Mesenchymal stem cell (in vitro differentiated cells and primary cell): ENCODE measurements at regions not wholly inside any gene's neighbourhood (a gene's known extent, or its start where the extent isn't known, plus 50 kb on each side); places are given as distances from the start of the nearest gene placed in this dataset.
A peak's percentile ranks its signal among the peaks of the same experiment; 100 is the strongest.

ENCODE experiments used
- DNase-seq: peaks from one replicate; pipeline ENCODE4 v3.0.0-alpha.2; 2013
- H2AFZ ChIP-seq: one replicate; pipeline ENCODE4 v1.6.1; 2013; ENCODE audit warnings: low read depth, mild to moderate bottlenecking, control low read depth, inconsistent platforms, low read length, moderate library complexity
- H2AK5ac ChIP-seq: 2 replicates; pipeline ENCODE4 v1.6.1; 2013; ENCODE audit warnings: low read length, moderate library complexity, mild to moderate bottlenecking, inconsistent platforms; ENCODE audit not compliant: severe bottlenecking
- H2BK120ac ChIP-seq: one replicate; pipeline ENCODE4 v1.6.1; 2013; ENCODE audit warnings: low read depth, mild to moderate bottlenecking, inconsistent platforms, low read length, moderate library complexity
- H2BK12ac ChIP-seq, 2 experiments: one replicate each; pipeline ENCODE4 v1.6.1; 2013; ENCODE audit warnings: inconsistent platforms in 2 of 2, low read length in 2 of 2, mild to moderate bottlenecking in 2 of 2, moderate library complexity in 2 of 2, control low read depth in 1 of 2
- H2BK15ac ChIP-seq: one replicate; pipeline ENCODE4 v1.6.1; 2013; ENCODE audit warnings: mild to moderate bottlenecking, low read depth, inconsistent platforms; ENCODE audit not compliant: poor library complexity, severe bottlenecking
- H2BK5ac ChIP-seq: 2 replicates; pipeline ENCODE4 v1.6.1; 2013; ENCODE audit warnings: low read depth, mild to moderate bottlenecking, low read length, control low read depth, inconsistent platforms; ENCODE audit not compliant: poor library complexity, severe bottlenecking
- H3K14ac ChIP-seq, 2 experiments: one replicate each; pipeline ENCODE4 v1.6.1; 2013; ENCODE audit warnings: inconsistent platforms in 2 of 2, low read length in 2 of 2, control low read depth in 1 of 2, mild to moderate bottlenecking in 1 of 2, moderate library complexity in 1 of 2
- H3K18ac ChIP-seq, 2 experiments: one replicate each; pipeline ENCODE4 v1.6.1; 2013; ENCODE audit warnings: inconsistent platforms in 2 of 2, low read length in 2 of 2, control low read depth in 1 of 2, low read depth in 1 of 2, mild to moderate bottlenecking in 1 of 2
- H3K23ac ChIP-seq, 2 experiments: one replicate each; pipeline ENCODE4 v1.6.1; 2013; ENCODE audit warnings: inconsistent platforms in 2 of 2, low read length in 2 of 2, mild to moderate bottlenecking in 2 of 2, moderate library complexity in 2 of 2, control low read depth in 1 of 2
- H3K27ac ChIP-seq: 2 replicates; pipeline ENCODE4 v1.5.1; 2013; ENCODE audit warnings: mild to moderate bottlenecking, moderate library complexity, low read length, control low read depth, inconsistent platforms; ENCODE audit not compliant: poor library complexity, severe bottlenecking
- H3K27me3 ChIP-seq, 2 experiments: 2 replicates each; pipeline versions ENCODE4 v1.6.1 to v1.7.0; 2013; ENCODE audit warnings: low read length in 2 of 2, mild to moderate bottlenecking in 2 of 2, moderate library complexity in 2 of 2, control low read depth in 1 of 2, inconsistent platforms in 1 of 2; ENCODE audit not compliant: control insufficient read depth in 1 of 2, insufficient read depth in 1 of 2
- H3K36me3 ChIP-seq, 2 experiments: 2 replicates each; pipeline versions ENCODE4 v1.6.1 to v1.7.0; 2013; ENCODE audit warnings: low read length in 2 of 2, control low read depth in 1 of 2, inconsistent platforms in 1 of 2, low read depth in 1 of 2, mild to moderate bottlenecking in 1 of 2; ENCODE audit not compliant: insufficient read depth in 2 of 2, control insufficient read depth in 1 of 2
- H3K4ac ChIP-seq, 2 experiments: one replicate each; pipeline ENCODE4 v1.6.1; 2013; ENCODE audit warnings: inconsistent platforms in 2 of 2, low read length in 2 of 2, mild to moderate bottlenecking in 2 of 2, moderate library complexity in 2 of 2, control low read depth in 1 of 2, low read depth in 1 of 2
- H3K4me1 ChIP-seq: 2 replicates; pipeline ENCODE4 v1.6.1; 2013; ENCODE audit warnings: low read depth, low read length, control low read depth; ENCODE audit not compliant: control insufficient read depth, insufficient read depth
- H3K4me2 ChIP-seq: 2 replicates; pipeline ENCODE4 v1.6.1; 2013; ENCODE audit warnings: low read length, mild to moderate bottlenecking, inconsistent platforms; ENCODE audit not compliant: poor library complexity, severe bottlenecking
- H3K4me3 ChIP-seq, 2 experiments: 2 replicates each; pipeline versions ENCODE4 v1.5.1 to v1.7.0; 2013; ENCODE audit warnings: low read length in 2 of 2, mild to moderate bottlenecking in 2 of 2, control low read depth in 1 of 2, low read depth in 1 of 2; ENCODE audit not compliant: insufficient read depth in 1 of 2
- H3K79me1 ChIP-seq: replicated peaks from 2 replicates; pipeline ENCODE4 v1.6.1; 2013; ENCODE audit warnings: mild to moderate bottlenecking, control low read depth, low read length, inconsistent platforms; ENCODE audit not compliant: poor library complexity, severe bottlenecking
- H3K9ac ChIP-seq: 2 replicates; pipeline ENCODE4 v1.7.0; 2013; ENCODE audit warnings: mild to moderate bottlenecking, low read length, moderate library complexity
- H3K9me3 ChIP-seq: 2 replicates; pipeline ENCODE4 v1.7.0; 2013; ENCODE audit warnings: mild to moderate bottlenecking, low read length; ENCODE audit not compliant: control insufficient read depth
- H4K8ac ChIP-seq: one replicate; pipeline ENCODE4 v1.6.1; 2013; ENCODE audit warnings: inconsistent platforms, mild to moderate bottlenecking, low read length, moderate library complexity
- H4K91ac ChIP-seq: one replicate; pipeline ENCODE4 v1.6.1; 2013; ENCODE audit warnings: mild to moderate bottlenecking, low read length, inconsistent platforms
- WGBS: methylation state at CpG from one replicate; pipeline ENCODE4 v1.1.7; 2013; ENCODE audit warnings: mixed read lengths; 5-methylcytosine and 5-hydroxymethylcytosine counted together

DNA sequence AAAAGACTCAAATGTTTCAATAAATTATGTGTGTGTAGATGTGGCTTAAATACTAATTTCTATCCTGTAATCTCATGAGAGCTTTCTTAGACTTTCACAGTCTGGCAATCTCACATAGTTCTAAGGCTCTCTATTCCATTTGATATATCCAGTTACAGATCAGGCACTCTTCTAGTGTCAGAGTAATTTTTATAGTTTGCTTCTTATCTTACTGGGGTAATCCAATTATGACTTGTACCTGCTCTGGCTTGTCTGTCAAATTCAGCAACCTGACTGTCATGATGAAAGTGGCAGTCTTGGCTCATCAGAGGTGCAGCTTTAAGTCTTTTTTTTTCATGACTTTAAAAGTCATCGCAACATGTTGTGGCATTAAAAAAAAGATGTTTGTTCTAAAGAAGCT is 513.2 kb upstream of the MAN1A1 start:
- Histone ChIP-seq H4K91ac (no peak overlapping the region), H2AK5ac (no peak overlapping the region), H3K9ac (no peak overlapping the region), H3K4ac (no peak overlapping the region), H3K14ac (no peak overlapping the region), H3K4me1 (no peaks in the 10 kb centered on the region), H3K23ac (no peak overlapping the region), H2BK12ac (no peak overlapping the region), H2BK5ac (no peak overlapping the region), H3K4me3 (no peak overlapping the region), H3K4me2 (no peak overlapping the region), H3K79me1 (no peaks in the 10 kb centered on the region), H3K27ac (no peak overlapping the region), H3K9me3 (peaks cover 15% of the 10 kb centered on the region), H2BK15ac (no peak overlapping the region), H4K8ac (no peak overlapping the region), H3K27me3 (no peaks in the 10 kb centered on the region), H3K36me3 (no peaks in the 10 kb centered on the region), H2BK120ac (no peak overlapping the region), H2AFZ (no peak overlapping the region), H3K18ac (no peak overlapping the region)
- 100% methylated on average over 1 of the region's 1 CpG for WGBS
- no peak for DNase-seq

DNA sequence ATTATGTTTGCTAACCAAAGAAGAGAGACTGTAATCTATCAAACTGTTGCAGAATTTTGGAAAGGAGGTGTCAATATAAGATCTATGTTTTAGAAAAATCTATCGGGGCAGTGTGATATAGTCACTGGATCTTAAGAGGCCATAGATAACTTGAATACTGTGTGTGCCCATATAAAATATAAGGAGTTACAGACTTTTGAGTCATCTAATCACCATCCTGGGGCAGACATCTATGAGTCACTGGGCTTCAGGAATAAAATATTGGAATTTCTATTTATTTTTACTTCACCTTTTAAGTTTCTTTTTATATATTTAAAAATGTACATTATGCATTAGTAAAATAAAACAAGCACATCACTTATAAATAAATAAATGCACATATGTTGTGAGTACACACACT is 509.3 kb upstream of the MAN1A1 start:
- no peak overlapping the region for H3K9ac ChIP-seq
- H3K79me1 ChIP-seq = no peaks in the 10 kb centered on the region
- H3K4me3 ChIP-seq = no peak overlapping the region
- no peak overlapping the region for H2BK120ac ChIP-seq
- no peaks in the 10 kb centered on the region for H3K4me1 ChIP-seq
- no peak overlapping the region for H4K8ac ChIP-seq
- no peak overlapping the region for H2AFZ ChIP-seq
- WGBS = 93% methylated on average over 1 of the region's 1 CpG
- no peak overlapping the region for H2BK15ac ChIP-seq
- no peak overlapping the region for H2BK5ac ChIP-seq
- H3K4ac ChIP-seq = no peak overlapping the region
- no peaks in the 10 kb centered on the region for H3K27me3 ChIP-seq
- H3K36me3 ChIP-seq = no peaks in the 10 kb centered on the region
- no peak overlapping the region for H4K91ac ChIP-seq
- H3K9me3 ChIP-seq = no peaks in the 10 kb centered on the region
- no peak overlapping the region for H3K14ac ChIP-seq
- H3K18ac ChIP-seq = no peak overlapping the region
- DNase-seq = no peak
- no peak overlapping the region for H3K27ac ChIP-seq
- H3K23ac ChIP-seq = no peak overlapping the region
- H2AK5ac ChIP-seq = no peak overlapping the region
- no peak overlapping the region for H3K4me2 ChIP-seq
- no peak overlapping the region for H2BK12ac ChIP-seq

DNA sequence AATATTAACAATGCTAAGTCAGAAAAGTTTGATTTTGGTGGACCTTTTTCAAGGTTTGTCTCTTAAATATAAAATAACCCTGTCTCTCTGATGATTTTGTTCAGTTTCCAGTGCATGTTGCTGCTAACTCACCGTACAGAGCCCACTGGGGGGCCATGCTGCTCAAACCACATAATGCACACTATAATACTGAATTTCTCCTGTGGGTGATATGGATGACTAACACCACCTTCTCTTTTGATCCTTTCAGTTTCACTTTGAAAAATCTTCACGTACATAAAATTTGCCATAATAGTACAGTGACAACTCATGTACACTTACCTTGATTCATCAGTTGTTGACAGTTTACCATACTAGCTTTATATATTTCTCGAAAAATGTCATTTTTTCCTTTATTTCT is 506.6 kb upstream of the MAN1A1 start:
- Histone ChIP-seq H2AK5ac (no peak overlapping the region), H2BK5ac (no peak overlapping the region), H3K4ac (no peak overlapping the region), H3K27ac (no peak overlapping the region), H3K18ac (no peak overlapping the region), H3K9me3 (no peaks in the 10 kb centered on the region), H3K9ac (peak overlapping the region; percentile 55), H2BK12ac (no peak overlapping the region), H3K36me3 (no peaks in the 10 kb centered on the region), H2BK15ac (no peak overlapping the region), H3K27me3 (no peaks in the 10 kb centered on the region), H2AFZ (no peak overlapping the region), H3K23ac (no peak overlapping the region), H4K8ac (no peak overlapping the region), H3K79me1 (no peaks in the 10 kb centered on the region), H3K4me1 (no peaks in the 10 kb centered on the region), H2BK120ac (no peak overlapping the region), H4K91ac (no peak overlapping the region), H3K4me2 (peak overlapping the region; percentile 47), H3K14ac (no peak overlapping the region), H3K4me3 (peak overlapping the region in 1 of 2 experiments; percentile 16)
- WGBS = 90% methylated on average over 3 of the region's 3 CpGs
- DNase-seq = peak; percentile 9

DNA sequence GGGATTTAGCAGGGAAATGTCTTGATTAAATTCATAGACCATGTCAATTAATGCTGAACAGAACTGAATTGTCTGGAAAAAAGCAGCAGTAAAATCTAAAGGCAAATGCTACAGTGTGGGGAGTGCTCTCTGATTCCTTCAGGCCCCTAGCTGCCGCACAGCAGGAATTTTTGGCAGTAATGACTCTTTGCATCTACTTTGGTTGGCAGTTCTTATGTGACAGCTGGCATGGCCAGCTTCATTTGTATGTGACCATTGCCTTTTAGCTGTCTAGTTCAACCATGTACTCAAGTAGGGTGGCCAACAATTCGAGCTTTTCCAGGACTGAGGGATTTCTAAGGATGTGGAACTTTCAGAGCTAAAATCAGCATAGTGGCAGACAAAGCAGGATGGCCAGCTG is 499.1 kb upstream of the MAN1A1 start:
- Histone ChIP-seq H3K27ac (no peak overlapping the region), H3K27me3 (no peaks in the 10 kb centered on the region), H2BK12ac (no peak overlapping the region), H2AK5ac (no peak overlapping the region), H2BK15ac (no peak overlapping the region), H3K4me1 (no peaks in the 10 kb centered on the region), H3K14ac (no peak overlapping the region), H3K4me2 (no peak overlapping the region), H3K9ac (no peak overlapping the region), H3K36me3 (no peaks in the 10 kb centered on the region), H3K9me3 (no peaks in the 10 kb centered on the region), H3K4me3 (no peak overlapping the region), H3K23ac (no peak overlapping the region), H4K91ac (no peak overlapping the region), H3K79me1 (no peaks in the 10 kb centered on the region), H4K8ac (no peak overlapping the region), H2AFZ (no peak overlapping the region), H2BK5ac (no peak overlapping the region), H3K18ac (no peak overlapping the region), H3K4ac (no peak overlapping the region), H2BK120ac (no peak overlapping the region)
- WGBS = 64% methylated on average over 2 of the region's 2 CpGs
- no peak for DNase-seq
